Coronary artery (tissue), 2 donors: ENCODE measurements at regions not wholly inside any gene's neighbourhood (a gene's known extent, or its start where the extent isn't known, plus 50 kb on each side); places are given as distances from the start of the nearest gene placed in this dataset.

Experiments
- DNase-seq: peaks from one replicate; pipeline ENCODE4 v3.0.0-alpha.2; 2017; ENCODE audit warnings: low spot score
- H3K27ac ChIP-seq, 2 donors: fragments of 200-600 bp; sonication (generic); one replicate each; pipeline ENCODE4 v1.5.1; 2016 to 2019
- H3K4me3 ChIP-seq: fragments of 200-600 bp; sonication (generic); 2 replicates; pipeline ENCODE4 v1.5.1; 2016; ENCODE audit warnings: mild to moderate bottlenecking, moderate library complexity
- CTCF ChIP-seq: fragments of 200-600 bp; sonication (generic); IDR thresholded peaks from one replicate; pipeline ENCODE4 v1.5.1; 2019; ENCODE audit warnings: antibody characterized with exemption

- Histone ChIP-seq H3K27ac (no peak overlapping the region), H3K4me3 (no peak overlapping the region)
- DNase-seq: no peak
- no peak for TF ChIP-seq CTCF
Measured at GRCh38 chr10:128993911-128994538, 473.0 kb upstream of the MGMT start.

DNA sequence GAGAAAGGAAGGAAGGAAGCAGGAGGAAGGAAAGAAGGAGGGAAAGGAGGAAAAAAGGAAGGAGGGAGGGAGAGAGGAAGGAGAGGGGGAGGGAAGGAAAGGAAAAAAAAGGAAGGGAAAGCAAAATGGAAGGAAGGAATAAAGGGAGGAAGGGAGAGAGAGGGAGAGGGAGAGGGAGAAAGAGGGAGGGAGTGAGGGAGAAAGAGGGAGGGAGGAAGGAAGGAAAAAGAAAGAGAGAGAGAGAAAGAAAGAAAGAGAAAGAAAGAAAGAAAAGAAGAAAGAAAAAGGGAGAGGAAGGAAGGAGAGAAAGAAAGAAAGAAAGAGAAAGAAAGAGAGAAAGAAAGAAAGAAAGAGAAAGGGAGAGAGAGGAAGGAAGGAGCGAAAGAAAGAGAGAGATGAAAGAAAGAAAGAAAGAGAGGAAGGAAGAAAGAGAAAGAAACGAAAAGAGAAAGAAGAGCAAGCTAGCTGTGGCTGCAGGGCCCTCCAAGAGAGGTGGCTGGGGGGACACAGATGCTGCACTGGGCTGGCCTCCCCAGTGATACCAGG, 472.4 kb upstream of the MGMT start:
- no peak for DNase-seq
- Histone ChIP-seq H3K27ac (no peak overlapping the region), H3K4me3 (no peak overlapping the region)
- TF ChIP-seq CTCF: no peak

GRCh38 chr10:128995676-128996075, 471.4 kb upstream of the MGMT start:
- no peak for DNase-seq
- TF ChIP-seq CTCF: no peak
- no peak overlapping the region for H3K4me3 ChIP-seq
- H3K27ac ChIP-seq: no peak overlapping the region

GRCh38 chr10:128996092-128996491, 470.9 kb upstream of the MGMT start:
- no peak for DNase-seq
- Histone ChIP-seq H3K27ac (no peak overlapping the region), H3K4me3 (no peak overlapping the region)
- TF ChIP-seq CTCF: no peak

GRCh38 chr10:128998101-128998805, 468.8 kb upstream of the MGMT start:
- Histone ChIP-seq H3K4me3 (no peak overlapping the region), H3K27ac (no peak overlapping the region)
- DNase-seq: no peak
- no peak for TF ChIP-seq CTCF

GRCh38 chr10:129004398-129004797, 462.6 kb upstream of the MGMT start:
- no peak for TF ChIP-seq CTCF
- no peak overlapping the region for H3K27ac ChIP-seq
- no peak overlapping the region for H3K4me3 ChIP-seq
- no peak for DNase-seq

GRCh38 chr10:129005080-129005479, 462.0 kb upstream of the MGMT start:
- no peak overlapping the region for H3K4me3 ChIP-seq
- no peak overlapping the region for H3K27ac ChIP-seq
- DNase-seq: no peak
- no peak for TF ChIP-seq CTCF
